GM12878 (cell line): ENCODE measurements at regions not wholly inside any gene's neighbourhood (a gene's known extent, or its start where the extent isn't known, plus 50 kb on each side); places are given as distances from the start of the nearest gene placed in this dataset.
A peak's percentile ranks its signal among the peaks of the same experiment; 100 is the strongest.

Experiments used
- ATAC-seq: fragments of 200-7000 bp; cut with Tn5 transposase; 3 replicates; pipeline ENCODE4 v1.9.1; 2020; ENCODE audit warnings: mild to moderate bottlenecking, moderate library complexity
- BruUV-seq: library from RNA; stranded (reverse); fragments of 400-500 nt; replicated peaks from 2 replicates; lab custom pipeline; 2021; lab: Mats Ljungman, UMichigan
- CTCF ChIA-PET: fragments of 300-600 bp; sonication (Branson Sonifier 250); formaldehyde crosslinking; extraction: SDS; loops from one replicate; lab custom pipeline; 2021; ENCODE audit warnings: inconsistent platforms; lab: Yijun Ruan, JAX
- POLR2A ChIA-PET: fragments of 350-600 bp; formaldehyde crosslinking; extraction: SDS; loops from one replicate; lab custom pipeline; 2021; ENCODE audit warnings: inconsistent platforms; lab: Charles Lee
- RAD21 ChIA-PET: fragments of 300-600 bp; sonication (Branson Sonifier 250); formaldehyde crosslinking; loops from one replicate; lab custom pipeline; 2023; ENCODE audit warnings: antibody characterized with exemption; ENCODE audit not compliant: unreplicated experiment; lab: Charles Lee
- SMC1A ChIA-PET: fragments of 300-600 bp; sonication (Branson Sonifier 250); formaldehyde crosslinking; loops from one replicate; lab custom pipeline; 2023; ENCODE audit not compliant: unreplicated experiment, uncharacterized antibody; lab: Charles Lee
- DNase-seq: peaks from one replicate; pipeline ENCODE4 v3.0.0-alpha.2; 2011; ENCODE audit warnings: low read depth, low spot score
- FAIRE-seq: peaks from 3 replicates; lab custom pipeline; 2011; peaks lifted over from hg19 to GRCh38; lab: Jason Lieb, UNC
- H2AFZ ChIP-seq: 2 replicates; pipeline ENCODE4 v1.6.0; 2011; ENCODE audit warnings: low read depth, low read length, control low read depth; ENCODE audit not compliant: control insufficient read depth
- H3K27ac ChIP-seq: 2 replicates; pipeline ENCODE4 v1.5.1; 2011; ENCODE audit warnings: control low read depth; ENCODE audit not compliant: control insufficient read depth, insufficient read depth
- H3K27me3 ChIP-seq, 2 experiments: replicated peaks in 1 of 2; 2 replicates each; pipeline versions ENCODE4 v1.6.0 to v1.6.1; 2011; ENCODE audit warnings: low read length in 1 of 2; ENCODE audit not compliant: control insufficient read depth in 2 of 2, insufficient read depth in 2 of 2
- H3K36me3 ChIP-seq, 2 experiments: 2 replicates each; pipeline ENCODE4 v1.5.1; 2011; ENCODE audit warnings: low read length in 1 of 2; ENCODE audit not compliant: control insufficient read depth in 2 of 2, insufficient read depth in 2 of 2
- H3K4me1 ChIP-seq: 2 replicates; pipeline ENCODE4 v1.6.1; 2011; ENCODE audit warnings: mild to moderate bottlenecking, low read length, moderate library complexity, mixed read lengths; ENCODE audit not compliant: control insufficient read depth, insufficient read depth
- H3K4me2 ChIP-seq: 2 replicates; pipeline ENCODE4 v1.6.0; 2011; ENCODE audit warnings: control low read depth; ENCODE audit not compliant: control insufficient read depth, insufficient read depth
- H3K4me3 ChIP-seq: fragments of 200-600 bp; sonication (generic); 2 replicates; pipeline ENCODE4 v1.5.1; 2016
- H3K79me2 ChIP-seq: 2 replicates; pipeline ENCODE4 v1.6.0; 2011; ENCODE audit warnings: low read length; ENCODE audit not compliant: control insufficient read depth, insufficient read depth
- H3K9ac ChIP-seq: 2 replicates; pipeline ENCODE4 v1.8.0; 2011; ENCODE audit warnings: low read length, control low read depth, mixed read lengths; ENCODE audit not compliant: control insufficient read depth, insufficient read depth
- H3K9me3 ChIP-seq: replicated peaks from 3 replicates; pipeline ENCODE4 v1.5.1; 2011; ENCODE audit warnings: mild to moderate bottlenecking, low read length; ENCODE audit not compliant: control insufficient read depth, insufficient read depth
- H4K20me1 ChIP-seq: 2 replicates; pipeline ENCODE4 v1.6.0; 2011; ENCODE audit not compliant: control insufficient read depth, insufficient read depth
- CTCF ChIP-seq, 3 experiments: IDR thresholded peaks in 2 of 3; conservative IDR thresholded peaks in 1 of 3; 2 replicates each; pipeline ENCODE4 v1.5.1; 2011; ENCODE audit warnings: low read depth in 3 of 3, low read length in 3 of 3, mild to moderate bottlenecking in 3 of 3, control low read depth in 2 of 3, moderate library complexity in 2 of 3, inconsistent platforms in 1 of 3, mixed read lengths in 1 of 3; ENCODE audit not compliant: control insufficient read depth in 2 of 3, insufficient read depth in 1 of 3; ENCODE audit errors: extremely low read depth in 1 of 3
- YBX1 ChIP-seq: fragments of 450-650 bp; IDR thresholded peaks from 2 replicates; pipeline ENCODE4 v1.6.1; 2016; ENCODE audit warnings: antibody characterized with exemption
- WGBS: methylation state at CpG from one replicate; pipeline ENCODE4 v1.1.6; 2016; ENCODE audit warnings: low lambda C conversion rate; ENCODE audit not compliant: insufficient replicate concordance, insufficient coverage; ENCODE audit errors: missing lambda C conversion rate; 5-methylcytosine and 5-hydroxymethylcytosine counted together
- in situ Hi-C: fragments of 300-500 bp; cut with MboI; formaldehyde crosslinking; loops from 9 replicates; pipeline ENCODE4 v1.14.3; 2018; ENCODE audit warnings: mixed read lengths
- intact Hi-C: fragments of 100-400 bp; cut with micrococcal nuclease; formaldehyde crosslinking; loops from one replicate; pipeline ENCODE4 v1.14.2; 2022; ENCODE audit not compliant: unreplicated experiment

- no peaks in the 10 kb centered on the region for H3K36me3 ChIP-seq
- intact Hi-C loops (no loop called here), in situ Hi-C loops (no loop called here)
- TF ChIP-seq YBX1 (no peak), CTCF (IDR thresholded peaks at IDR 0.05 in 2 of 3, conservative IDR thresholded peaks at IDR 0.05 in 1 of 3; ENCODE audit: control insufficient read depth in 2 of 3, extremely low read depth in 1 of 3, insufficient read depth in 1 of 3, low read depth in 3 of 3, low read length in 3 of 3) (peak in 2 of 3 experiments; percentile 26 to 39; a peak in 2 of 6 replicates)
- ATAC-seq (0 out of 3 replicates have a peak, but pooled peaks have one; percentile 31), FAIRE-seq (no peak), DNase-seq (no peak)
- H4K20me1 ChIP-seq = no peaks in the 10 kb centered on the region
- no peaks in the 10 kb centered on the region; a peak in 1 of 4 replicates for H3K27me3 ChIP-seq
- POLR2A ChIA-PET = no interaction called here
- 36% methylated on average over 4 of the region's 4 CpGs for WGBS
- no peak overlapping the region for H3K9ac ChIP-seq
- CTCF ChIA-PET = interaction anchor here (0.6 to 0.9 kb wide), 2 partner anchors 360 to 1232 kb away, joined by 3 read pairs; no protein-coding TSS in a partner anchor
- no peak overlapping the region for H3K27ac ChIP-seq
- no peaks in the 10 kb centered on the region for H3K9me3 ChIP-seq
- SMC1A ChIA-PET = interaction anchor here (1.0 kb wide), 1 partner anchor 14 kb away, joined by 3 read pairs; no protein-coding TSS in a partner anchor
- no peaks in the 10 kb centered on the region for H3K79me2 ChIP-seq
- RAD21 ChIA-PET = no interaction called here
- no TSS peak for BruUV-seq
- no peak overlapping the region for H2AFZ ChIP-seq
- no peak overlapping the region for H3K4me3 ChIP-seq
- H3K4me1 ChIP-seq = no peaks in the 10 kb centered on the region; the same call in 1 of the 2 replicates
- H3K4me2 ChIP-seq = no peak overlapping the region
Measured at GRCh38 chr16:48831076-48831722, 221.2 kb upstream of the N4BP1 start.
